Liver (tissue), 3 donors: ENCODE measurements at regions not wholly inside any gene's neighbourhood (a gene's known extent, or its start where the extent isn't known, plus 50 kb on each side); places are given as distances from the start of the nearest gene placed in this dataset.

Experiments
- ATF3 ChIP-seq: IDR thresholded peaks from 2 replicates; pipeline ENCODE4 v1.6.1; 2016; ENCODE audit warnings: antibody characterized with exemption
- CTCF ChIP-seq: fragments of 150-350 bp; IDR thresholded peaks from 2 replicates; pipeline ENCODE4 v1.5.1; 2017; ENCODE audit warnings: improper control_type of control experiment, low read depth, low read length; ENCODE audit not compliant: missing input control
- FOXA1 ChIP-seq: IDR thresholded peaks from 2 replicates; pipeline ENCODE4 v1.6.1; 2016; ENCODE audit warnings: antibody characterized with exemption
- JUND ChIP-seq, 2 donors: IDR thresholded peaks; 2 replicates each; pipeline ENCODE4 v1.6.1; 2016; ENCODE audit warnings: antibody characterized with exemption in 2 of 2
- MAX ChIP-seq: IDR thresholded peaks from 2 replicates; pipeline ENCODE4 v1.6.1; 2016; ENCODE audit warnings: antibody characterized with exemption
- NR2F2 ChIP-seq: IDR thresholded peaks from 2 replicates; pipeline ENCODE4 v1.6.1; 2016; ENCODE audit warnings: antibody characterized with exemption
- RAD21 ChIP-seq, 2 donors: IDR thresholded peaks; 2 replicates each; pipeline ENCODE4 v1.6.1; 2016; ENCODE audit warnings: antibody characterized with exemption in 2 of 2, mild to moderate bottlenecking in 2 of 2
- REST ChIP-seq: IDR thresholded peaks from 2 replicates; pipeline ENCODE4 v1.6.1; 2016; ENCODE audit warnings: antibody characterized with exemption, mild to moderate bottlenecking
- RXRA ChIP-seq, 2 donors: IDR thresholded peaks; 2 replicates each; pipeline ENCODE4 v1.6.1; 2017 to 2018; ENCODE audit warnings: antibody characterized with exemption in 2 of 2, mild to moderate bottlenecking in 1 of 2
- SP1 ChIP-seq: IDR thresholded peaks from 2 replicates; pipeline ENCODE4 v1.6.1; 2018; ENCODE audit warnings: antibody characterized with exemption, mild to moderate bottlenecking
- TAF1 ChIP-seq: conservative IDR thresholded peaks from 2 replicates; pipeline ENCODE4 v1.6.1; 2016; ENCODE audit warnings: antibody characterized with exemption, mild to moderate bottlenecking
- YY1 ChIP-seq: IDR thresholded peaks from 2 replicates; pipeline ENCODE4 v1.6.1; 2016; ENCODE audit warnings: antibody characterized with exemption, mild to moderate bottlenecking
- ZBTB33 ChIP-seq: IDR thresholded peaks from 2 replicates; pipeline ENCODE4 v1.6.1; 2016; ENCODE audit warnings: antibody characterized with exemption
- donor health status: healthy.
- donor health status: healthy.

GRCh38 chr3:5423523-5423922 lies 236.0 kb downstream of the EDEM1 start:
- TF ChIP-seq CTCF (no peak), ATF3 (no peak), MAX (no peak), TAF1 (no peak), YY1 (no peak), SP1 (no peak), REST (no peak), RXRA (IDR thresholded peaks at IDR 0.05) (no peak), ZBTB33 (no peak), RAD21 (IDR thresholded peaks at IDR 0.05) (no peak), FOXA1 (no peak), NR2F2 (no peak), JUND (IDR thresholded peaks at IDR 0.05) (no peak)
